Limb (tissue), 2 donors: ENCODE measurements at regions not wholly inside any gene's neighbourhood (a gene's known extent, or its start where the extent isn't known, plus 50 kb on each side); places are given as distances from the start of the nearest gene placed in this dataset.
"Not testable (repeated sequence)": the region's sequence is repeated elsewhere in the genome, so short reads cannot be mapped to it uniquely, and the experiment has no call there.

Source experiments
- DNase-seq, 2 donors: peaks; one replicate each; pipeline ENCODE4 v3.0.0-alpha.2; 2016; ENCODE audit errors: extremely low spot score in 2 of 2

GRCh38 chr21:23660560-23660959 lies 1946.7 kb downstream of the MRPL39 start:
- DNase-seq = no peak

- DNase-seq = no peak
Observed at GRCh38 chr21:23644768-23645167, 1962.5 kb downstream of the MRPL39 start.

DNA sequence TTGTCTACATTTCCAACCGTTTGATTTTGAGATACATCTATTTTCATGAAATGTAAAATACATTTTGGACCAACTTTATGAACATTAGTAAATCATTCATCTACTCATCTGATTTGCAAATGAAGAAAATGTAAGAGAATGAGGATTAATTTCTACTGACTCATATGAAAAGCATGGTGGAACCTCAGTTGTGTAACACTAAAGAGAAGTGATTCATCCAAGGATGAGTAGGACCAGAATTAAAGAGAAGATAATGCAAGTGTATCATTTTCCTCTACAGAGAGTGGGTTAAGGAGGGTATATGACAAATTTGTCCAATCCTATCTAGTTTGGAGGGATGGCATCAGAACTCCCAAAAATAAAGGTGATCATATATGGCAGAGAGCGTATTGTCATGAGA lies 1967.6 kb downstream of the MRPL39 start:
- DNase-seq = no peak

GRCh38 chr21:23638131-23638695 lies 1969.1 kb downstream of the MRPL39 start:
- DNase-seq = no peak

DNA sequence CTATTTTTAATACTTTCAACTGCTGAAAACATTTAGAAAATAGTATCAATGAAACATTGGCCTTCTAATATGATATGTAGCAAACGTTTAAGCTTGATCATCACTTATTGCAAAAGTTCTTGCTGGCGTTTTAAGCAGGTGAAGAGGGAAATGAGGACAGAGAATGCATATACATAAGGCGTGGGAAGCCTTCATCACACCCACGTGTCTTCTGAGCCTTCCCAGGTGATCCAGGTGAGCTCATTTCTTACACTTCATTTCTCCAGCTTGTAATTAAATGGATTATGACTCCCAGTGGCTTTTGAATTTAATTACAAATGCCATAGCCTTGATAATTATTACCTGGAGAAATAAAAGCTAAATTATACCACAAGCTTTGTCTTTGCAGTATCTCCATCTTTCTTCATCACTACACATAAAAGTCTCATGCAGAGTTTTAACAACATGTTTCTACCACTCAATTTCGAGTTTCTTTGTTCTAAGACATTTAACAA lies 1973.8 kb downstream of the MRPL39 start:
- DNase-seq = no peak

- no peak for DNase-seq
Observed at GRCh38 chr21:23624281-23624680, 1983.0 kb downstream of the MRPL39 start.

GRCh38 chr21:23613014-23613413 lies 1994.3 kb downstream of the MRPL39 start:
- no peak for DNase-seq

DNA sequence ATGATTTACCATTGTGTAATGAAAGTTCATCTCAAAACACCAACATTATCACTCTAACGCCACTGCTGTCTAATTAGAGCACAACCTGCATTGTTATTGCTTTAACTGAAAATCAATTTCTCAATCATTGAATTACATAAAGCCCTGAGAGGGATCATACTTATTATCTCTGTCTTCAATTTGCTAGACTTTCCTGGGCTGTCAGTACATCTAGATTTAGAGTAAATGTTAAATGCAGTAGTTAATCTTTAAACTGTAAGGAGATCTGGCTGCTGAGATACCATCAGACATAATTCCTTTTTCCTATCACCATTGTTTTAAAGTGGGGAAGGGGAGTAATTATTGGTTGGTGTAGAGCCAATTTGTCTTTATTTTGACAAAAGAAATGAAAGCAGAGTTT lies 1995.1 kb downstream of the MRPL39 start:
- DNase-seq = no peak

GRCh38 chr21:23607782-23608431 lies 1999.4 kb downstream of the MRPL39 start:
- no peak for DNase-seq

DNA sequence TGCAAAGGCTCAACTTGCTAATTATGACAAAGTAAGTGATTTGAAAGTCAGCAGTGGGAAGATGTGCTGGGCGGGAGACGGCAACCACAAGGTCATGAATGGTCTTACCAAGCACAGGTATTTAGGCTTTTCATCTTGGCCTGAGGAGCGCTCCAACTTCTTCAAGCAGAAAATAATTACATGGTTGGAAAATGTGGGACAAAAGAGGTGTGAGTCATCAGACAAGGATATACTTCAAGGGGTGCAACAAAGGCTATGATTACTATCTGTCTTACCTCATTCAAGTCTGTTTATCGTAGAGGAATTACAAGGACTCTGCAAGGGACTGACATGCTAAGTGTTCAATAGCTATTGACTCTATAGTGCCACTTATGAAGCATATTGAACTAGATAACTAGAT lies 2005.7 kb downstream of the MRPL39 start:
- no peak for DNase-seq

DNA sequence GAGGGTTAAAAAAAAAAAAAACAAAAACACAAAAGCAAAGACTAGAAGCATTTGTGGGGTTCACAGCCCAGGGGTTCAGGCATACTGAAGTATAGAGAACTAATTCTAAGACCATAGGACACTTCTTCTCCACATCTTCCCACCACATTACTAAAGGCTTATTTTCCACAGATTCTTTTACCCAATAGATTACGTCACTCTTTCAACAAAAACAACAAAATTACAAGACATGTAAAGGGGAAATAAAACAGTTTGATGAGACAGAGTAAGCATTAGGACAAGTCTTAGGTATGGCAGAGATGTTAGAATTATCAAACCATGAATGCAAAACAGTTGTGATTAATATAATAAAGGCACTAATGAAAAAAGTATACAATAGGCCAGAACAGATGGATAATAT lies 2013.7 kb downstream of the MRPL39 start:
- DNase-seq = no peak

DNA sequence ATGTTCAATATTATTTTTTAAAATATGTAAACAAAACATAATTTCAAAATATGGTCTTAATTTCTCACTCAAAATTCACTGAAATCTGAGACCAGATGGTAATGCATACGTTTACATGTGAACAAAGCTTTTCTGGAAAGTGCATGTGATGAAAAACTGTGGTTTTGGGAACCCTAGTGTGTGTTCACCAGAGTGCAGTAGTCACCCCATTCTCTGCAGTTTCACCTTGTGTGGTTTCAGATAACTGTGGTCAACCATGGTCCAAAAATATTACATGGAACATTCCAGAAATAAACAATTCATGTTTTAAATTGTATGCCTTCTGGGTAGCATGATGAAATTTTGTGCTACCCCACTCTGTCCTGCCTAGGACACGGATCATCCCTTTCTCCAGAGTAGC lies 2021.9 kb downstream of the MRPL39 start:
- no peak for DNase-seq

- DNase-seq = no peak
Observed at GRCh38 chr21:23579573-23579972, 2027.7 kb downstream of the MRPL39 start.

DNA sequence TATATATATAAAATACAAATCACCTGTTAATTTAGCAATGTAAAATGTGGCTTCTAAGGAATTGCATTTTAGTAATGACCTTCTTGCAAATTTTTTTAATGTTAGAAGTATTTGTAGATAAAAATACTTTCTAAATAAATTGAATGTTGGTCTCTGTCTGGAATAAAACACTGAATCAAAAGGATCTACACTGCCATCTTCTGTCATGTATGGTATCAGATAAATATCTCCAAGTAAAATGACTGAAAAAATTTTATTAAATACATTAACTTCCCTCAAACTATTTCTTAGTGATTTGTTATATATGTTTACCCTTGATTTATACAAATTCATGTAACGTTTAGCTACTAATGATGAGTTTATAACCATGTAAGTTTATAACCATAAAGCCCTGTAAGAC lies 2029.3 kb downstream of the MRPL39 start:
- no peak for DNase-seq

DNA sequence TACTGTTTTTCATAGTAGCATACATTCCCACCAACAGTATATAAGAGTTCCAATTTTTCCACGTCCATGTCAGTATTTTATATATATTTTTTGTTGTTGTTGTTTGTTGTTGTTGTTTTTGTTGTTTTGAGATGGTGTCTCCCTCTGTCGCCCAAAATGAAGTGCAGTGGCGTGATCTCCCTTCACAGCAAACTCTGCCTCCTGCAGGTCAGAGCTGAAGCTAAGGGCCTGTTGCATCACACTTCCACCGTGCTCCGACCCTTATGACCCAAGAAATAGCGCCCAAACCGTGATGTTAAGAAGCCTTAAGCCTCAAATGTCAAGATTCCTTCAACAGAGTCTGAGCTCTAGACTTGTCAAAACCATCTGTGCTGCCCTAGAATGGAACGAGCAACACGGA lies 2032.3 kb downstream of the MRPL39 start:
- DNase-seq = no peak

DNA sequence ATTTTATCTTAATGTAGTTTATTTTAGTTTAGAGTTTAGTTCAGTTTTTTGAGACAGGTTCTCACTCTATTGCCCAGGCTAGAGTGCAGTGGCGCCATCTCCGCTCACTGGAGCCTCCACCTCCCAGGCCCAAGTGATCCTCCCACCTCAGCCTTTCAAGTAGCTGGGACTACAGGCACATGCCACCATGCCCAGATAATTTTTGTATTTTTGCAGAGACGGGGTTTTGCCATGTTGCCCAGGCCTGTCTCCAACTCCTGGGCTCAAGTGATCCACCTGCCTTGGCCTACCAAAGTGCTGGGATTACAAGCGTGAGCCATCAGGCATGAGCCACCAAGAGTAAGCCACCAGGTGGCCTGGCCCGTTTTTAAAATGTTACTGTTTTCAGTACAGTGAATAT lies 2058.4 kb downstream of the MRPL39 start:
- not testable (repeated sequence) for DNase-seq

DNA sequence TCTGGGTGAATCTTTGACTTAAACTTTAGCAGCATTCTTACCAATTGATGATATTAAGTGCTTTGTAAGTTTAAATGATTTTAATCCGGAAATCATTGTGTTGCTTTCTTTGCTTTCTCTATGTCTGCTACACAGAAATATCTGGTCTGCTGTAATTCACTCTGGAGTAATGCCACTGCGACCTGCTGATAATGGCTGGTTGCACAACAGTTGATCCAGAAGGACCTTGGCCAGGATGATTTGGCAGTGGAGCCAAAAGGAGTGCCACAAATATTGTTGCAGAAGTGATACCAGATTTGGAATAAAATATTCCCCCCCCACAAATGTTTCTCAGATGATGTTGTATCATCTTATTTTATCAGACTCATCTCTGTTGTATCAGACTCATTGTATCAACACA lies 2063.9 kb downstream of the MRPL39 start:
- no peak for DNase-seq

GRCh38 chr21:23542097-23542496 lies 2065.2 kb downstream of the MRPL39 start:
- no peak for DNase-seq

- no peak for DNase-seq
Observed at GRCh38 chr21:23541571-23541970, 2065.7 kb downstream of the MRPL39 start.

- no peak for DNase-seq
Observed at GRCh38 chr21:23534850-23535249, 2072.4 kb downstream of the MRPL39 start.

DNA sequence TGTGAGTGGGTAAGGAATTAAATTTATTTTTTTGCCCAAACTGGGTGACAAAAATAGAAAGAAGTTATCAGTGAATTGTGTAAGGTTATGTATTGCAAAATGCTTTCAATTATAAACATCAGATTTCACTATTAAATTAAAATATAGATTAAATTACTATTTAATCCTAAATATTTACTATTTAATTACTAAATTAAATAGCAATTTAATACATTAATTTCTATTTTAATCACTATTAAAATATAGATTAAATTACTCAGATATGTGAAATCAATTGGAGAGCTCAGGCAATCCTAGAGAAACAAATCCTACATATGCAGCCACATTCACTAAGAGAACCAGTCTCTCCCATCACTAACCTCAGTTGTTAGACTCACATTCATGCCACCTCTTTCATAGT lies 2075.8 kb downstream of the MRPL39 start:
- no peak for DNase-seq

- DNase-seq = no peak
Observed at GRCh38 chr21:23524685-23525084, 2082.6 kb downstream of the MRPL39 start.

GRCh38 chr21:23522751-23523150 lies 2084.5 kb downstream of the MRPL39 start:
- DNase-seq = no peak

GRCh38 chr21:23507501-23507900 lies 2099.8 kb downstream of the MRPL39 start:
- no peak for DNase-seq
